ENCODE measurements at regions not wholly inside any gene's neighbourhood (a gene's known extent, or its start where the extent isn't known, plus 50 kb on each side); places are given as distances from the start of the nearest gene placed in this dataset.
"Not testable (repeated sequence)": the region's sequence is repeated elsewhere in the genome, so short reads cannot be mapped to it uniquely, and the experiment has no call there.

DNA sequence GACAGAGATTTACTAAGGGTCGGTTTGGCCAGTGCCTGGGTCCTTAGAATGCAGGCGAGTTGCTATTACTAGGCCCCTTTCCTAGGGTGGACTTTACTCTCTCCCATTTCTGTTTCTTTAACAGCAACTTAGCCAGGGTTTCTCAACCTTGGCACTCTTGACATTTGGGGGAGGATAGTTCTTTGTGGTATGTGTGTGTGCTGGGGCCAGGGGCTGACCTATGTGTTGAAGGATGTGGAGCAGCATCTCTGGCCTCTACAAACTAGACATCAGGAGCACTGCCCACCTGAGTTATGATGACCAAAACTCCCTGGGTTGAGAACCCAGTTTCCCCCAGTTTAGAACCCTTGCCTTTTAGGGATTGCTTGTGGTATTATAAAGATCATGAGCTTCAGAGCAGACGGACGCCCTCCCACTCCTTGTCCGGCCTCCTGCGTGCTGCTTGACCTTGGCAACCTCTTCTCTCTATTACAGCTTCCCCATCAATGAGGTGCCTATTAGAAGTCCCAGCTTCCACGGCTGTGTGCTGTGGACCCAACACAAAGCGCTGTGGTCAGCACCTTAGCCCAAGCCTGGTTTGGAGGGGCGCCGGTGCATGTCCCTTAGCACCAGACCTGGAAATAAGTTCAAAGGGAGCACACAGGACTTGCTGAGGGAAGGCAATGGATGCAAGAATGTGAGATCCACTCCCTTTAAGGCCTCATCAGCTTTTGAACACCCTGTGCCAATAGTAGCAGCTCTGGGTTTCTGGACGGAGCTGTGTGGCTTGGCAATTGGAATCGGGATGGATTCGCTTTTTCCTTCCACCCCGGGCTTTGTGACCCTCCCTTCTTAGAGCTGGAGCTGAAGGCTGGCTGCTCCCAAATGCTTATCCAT lies 239.2 kb upstream of the MAF start:
- intact Hi-C loops (cut with micrococcal nuclease), result no loop called here
- DNase-seq (no peak), ATAC-seq (no peak)
- Mint-ChIP-seq H3K4me1 (ENCODE audit: low read depth) (peaks cover 8% of the 10 kb centered on the region), H3K9me3 (no peaks in the 10 kb centered on the region), H3K27ac (no peak overlapping the region), H3K36me3 (ENCODE audit: low read depth) (no peaks in the 10 kb centered on the region), H3K27me3 (peaks cover 4% of the 10 kb centered on the region), H3K4me3 (no peak overlapping the region)
- ChIA-PET POLR2A (no interaction called here), CTCF (no interaction called here)
- TF ChIP-seq, protein P1, sequence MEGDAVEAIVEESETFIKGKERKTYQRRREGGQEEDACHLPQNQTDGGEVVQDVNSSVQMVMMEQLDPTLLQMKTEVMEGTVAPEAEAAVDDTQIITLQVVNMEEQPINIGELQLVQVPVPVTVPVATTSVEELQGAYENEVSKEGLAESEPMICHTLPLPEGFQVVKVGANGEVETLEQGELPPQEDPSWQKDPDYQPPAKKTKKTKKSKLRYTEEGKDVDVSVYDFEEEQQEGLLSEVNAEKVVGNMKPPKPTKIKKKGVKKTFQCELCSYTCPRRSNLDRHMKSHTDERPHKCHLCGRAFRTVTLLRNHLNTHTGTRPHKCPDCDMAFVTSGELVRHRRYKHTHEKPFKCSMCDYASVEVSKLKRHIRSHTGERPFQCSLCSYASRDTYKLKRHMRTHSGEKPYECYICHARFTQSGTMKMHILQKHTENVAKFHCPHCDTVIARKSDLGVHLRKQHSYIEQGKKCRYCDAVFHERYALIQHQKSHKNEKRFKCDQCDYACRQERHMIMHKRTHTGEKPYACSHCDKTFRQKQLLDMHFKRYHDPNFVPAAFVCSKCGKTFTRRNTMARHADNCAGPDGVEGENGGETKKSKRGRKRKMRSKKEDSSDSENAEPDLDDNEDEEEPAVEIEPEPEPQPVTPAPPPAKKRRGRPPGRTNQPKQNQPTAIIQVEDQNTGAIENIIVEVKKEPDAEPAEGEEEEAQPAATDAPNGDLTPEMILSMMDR (IDR thresholded peaks at IDR 0.05), result no peak

DNA sequence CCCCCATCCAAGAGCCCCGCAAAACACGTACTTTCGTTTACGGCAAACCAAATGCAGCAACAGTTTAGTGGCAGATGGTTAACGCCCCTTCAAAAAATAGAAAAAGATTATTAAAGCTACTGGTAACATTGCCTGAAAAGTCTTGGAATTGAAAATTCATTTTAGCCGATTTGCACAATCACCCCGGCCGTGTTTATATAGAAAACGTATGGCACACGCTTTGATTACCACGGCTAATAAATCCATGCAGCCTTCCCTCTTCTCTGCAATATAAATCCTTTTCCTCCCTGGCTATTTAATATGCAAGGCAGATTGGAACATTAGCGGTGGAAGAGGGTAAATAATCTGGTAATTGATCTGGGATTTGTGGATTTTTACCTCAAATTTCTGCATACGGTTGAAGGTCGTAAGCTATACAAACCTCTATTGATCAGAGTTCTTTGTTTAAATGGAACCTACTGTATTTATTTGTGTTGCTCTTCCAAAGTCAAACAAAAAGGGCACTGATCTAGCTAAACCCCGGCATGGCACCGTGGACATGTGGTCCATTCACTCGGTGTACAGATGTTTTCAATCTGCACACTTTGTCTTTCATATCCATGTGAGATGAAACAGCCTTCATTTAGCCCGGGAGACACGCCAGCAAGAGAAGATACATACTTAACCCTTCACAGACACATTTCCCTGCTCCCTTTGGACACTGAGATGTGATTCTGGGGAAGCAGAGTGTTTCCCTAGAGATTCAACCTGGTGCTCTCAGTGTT lies 238.1 kb upstream of the MAF start:
- H3K27ac Mint-ChIP-seq, result no peak overlapping the region
- no peaks in the 10 kb centered on the region for H3K36me3 Mint-ChIP-seq (ENCODE audit: low read depth)
- H3K9me3 Mint-ChIP-seq, result no peaks in the 10 kb centered on the region
- ATAC-seq (no peak), DNase-seq (no peak)
- POLR2A ChIA-PET, result no interaction called here
- peaks cover 4% of the 10 kb centered on the region for H3K27me3 Mint-ChIP-seq
- H3K4me3 Mint-ChIP-seq, result no peak overlapping the region
- TF ChIP-seq, protein P1 (IDR thresholded peaks at IDR 0.05), result no peak
- CTCF ChIA-PET, result no interaction called here
- H3K4me1 Mint-ChIP-seq (ENCODE audit: low read depth), result peaks cover 6% of the 10 kb centered on the region
- intact Hi-C loops (cut with micrococcal nuclease), result no loop called here

DNA sequence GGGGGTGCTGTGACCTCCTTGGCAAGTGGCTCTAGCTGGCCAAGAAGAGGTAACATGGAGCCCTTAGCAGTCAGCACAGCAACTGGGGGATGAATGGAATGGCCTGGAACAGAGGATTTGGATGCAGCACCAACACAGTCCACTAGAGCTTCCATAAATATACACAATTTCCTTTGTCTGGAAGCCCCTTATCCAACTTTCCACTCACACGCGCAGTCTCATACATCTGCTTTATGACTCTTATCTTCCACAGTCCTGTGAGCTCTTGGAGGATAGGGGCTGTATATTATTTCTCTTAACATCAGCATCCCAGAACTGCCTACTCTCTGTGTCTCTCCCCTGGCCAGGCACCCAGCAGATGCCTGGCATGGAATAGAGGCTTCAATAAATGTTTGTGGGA lies 235.6 kb upstream of the MAF start:
- no peaks in the 10 kb centered on the region for H3K9me3 Mint-ChIP-seq
- no peaks in the 10 kb centered on the region for H3K4me1 Mint-ChIP-seq (ENCODE audit: low read depth)
- CTCF ChIA-PET, result no interaction called here
- TF ChIP-seq, protein P1 (IDR thresholded peaks at IDR 0.05), result no peak
- no peak overlapping the region for H3K4me3 Mint-ChIP-seq
- H3K27ac Mint-ChIP-seq, result no peak overlapping the region
- H3K36me3 Mint-ChIP-seq (ENCODE audit: low read depth), result no peaks in the 10 kb centered on the region
- intact Hi-C loops (cut with micrococcal nuclease), result no loop called here
- peaks cover 1% of the 10 kb centered on the region for H3K27me3 Mint-ChIP-seq
- no peak for DNase-seq
- POLR2A ChIA-PET, result no interaction called here
- no peak for ATAC-seq

DNA sequence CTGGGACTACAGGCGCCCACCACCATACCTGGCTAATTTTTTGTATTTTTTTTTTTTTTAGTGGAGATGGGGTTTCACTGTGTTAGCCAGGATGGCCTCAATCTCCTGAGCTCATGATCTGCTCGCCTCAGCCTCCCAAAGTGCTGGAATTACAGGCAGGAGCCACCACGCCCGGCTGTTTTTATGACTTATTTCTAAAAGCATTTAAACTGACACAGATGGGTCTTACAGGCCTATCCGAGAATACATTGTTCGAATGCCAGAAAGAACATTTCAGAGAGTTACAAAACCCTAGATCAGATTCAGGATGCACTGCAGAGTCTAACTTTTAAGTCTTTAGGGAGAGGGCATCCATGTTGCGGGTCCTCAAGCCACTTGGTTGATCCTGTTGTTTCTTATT lies 234.7 kb upstream of the MAF start:
- no peak overlapping the region for H3K4me3 Mint-ChIP-seq
- H3K36me3 Mint-ChIP-seq (ENCODE audit: low read depth), result no peaks in the 10 kb centered on the region
- intact Hi-C loops (cut with micrococcal nuclease), result no loop called here
- no peaks in the 10 kb centered on the region for H3K27me3 Mint-ChIP-seq
- TF ChIP-seq, protein P1 (IDR thresholded peaks at IDR 0.05), result no peak
- CTCF ChIA-PET, result no interaction called here
- no peak overlapping the region for H3K27ac Mint-ChIP-seq
- no peaks in the 10 kb centered on the region for H3K4me1 Mint-ChIP-seq (ENCODE audit: low read depth)
- POLR2A ChIA-PET, result no interaction called here
- ATAC-seq (no peak), DNase-seq (no peak)
- no peaks in the 10 kb centered on the region for H3K9me3 Mint-ChIP-seq

DNA sequence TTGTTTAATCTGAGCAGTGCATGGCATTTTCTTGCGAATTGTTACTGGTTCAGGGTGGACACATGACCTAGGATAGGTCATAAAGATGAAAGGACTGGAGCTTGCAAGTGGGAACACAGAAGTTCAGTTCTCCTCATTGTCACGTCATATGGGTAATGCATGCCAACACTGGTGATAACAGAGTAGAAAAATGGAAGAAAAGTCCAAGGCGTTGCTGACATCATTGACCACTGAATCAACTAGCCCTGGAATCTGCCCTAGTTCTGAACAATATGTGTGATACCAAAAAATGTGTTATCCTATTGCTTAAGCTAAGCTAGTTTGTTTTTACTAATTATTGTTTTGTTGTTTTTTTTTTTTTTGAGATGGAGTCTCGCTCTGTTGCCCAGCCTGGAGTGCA lies 234.2 kb upstream of the MAF start:
- ATAC-seq (no peak), DNase-seq (no peak)
- ChIA-PET CTCF (no interaction called here), POLR2A (no interaction called here)
- Mint-ChIP-seq H3K27me3 (no peaks in the 10 kb centered on the region), H3K9me3 (no peaks in the 10 kb centered on the region), H3K4me1 (ENCODE audit: low read depth) (no peaks in the 10 kb centered on the region), H3K4me3 (no peak overlapping the region), H3K27ac (no peak overlapping the region), H3K36me3 (ENCODE audit: low read depth) (no peaks in the 10 kb centered on the region)
- TF ChIP-seq, protein P1 (IDR thresholded peaks at IDR 0.05), result no peak
- intact Hi-C loops (cut with micrococcal nuclease), result no loop called here

DNA sequence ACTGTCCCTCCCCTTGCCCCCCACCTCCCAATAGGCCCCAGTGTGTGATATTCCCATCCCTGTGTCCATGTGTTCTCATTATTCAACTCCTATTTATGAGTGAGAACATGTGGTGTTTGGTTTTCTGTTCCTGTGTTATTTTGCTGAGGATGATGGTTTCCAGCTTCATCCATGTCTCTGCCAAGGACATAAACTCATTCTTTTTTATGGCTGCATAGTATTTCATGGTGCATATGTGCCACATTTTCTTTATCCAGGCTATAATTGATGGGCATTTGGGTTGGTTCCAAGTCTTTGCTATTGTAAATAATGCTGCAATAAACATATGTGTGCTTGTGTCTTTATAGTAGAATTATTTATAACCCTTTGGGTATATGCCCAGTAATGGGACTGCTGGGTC lies 233.5 kb upstream of the MAF start:
- ATAC-seq, result not testable (repeated sequence)

More for the DNA sequence above, 233.5 kb upstream of the MAF start:
- H3K36me3 Mint-ChIP-seq (ENCODE audit: low read depth); POLR2A ChIA-PET; H3K4me3 Mint-ChIP-seq; CTCF ChIA-PET; H3K27me3 Mint-ChIP-seq; intact Hi-C loops (cut with micrococcal nuclease); H3K4me1 Mint-ChIP-seq (ENCODE audit: low read depth); H3K9me3 Mint-ChIP-seq; H3K27ac Mint-ChIP-seq; DNase-seq: not testable (repeated sequence)
